DMS79 treated with DMSO at 0.1 percent for 48 hours (cell line): ENCODE measurements at regions not wholly inside any gene's neighbourhood (a gene's known extent, or its start where the extent isn't known, plus 50 kb on each side); places are given as distances from the start of the nearest gene placed in this dataset.

ENCODE experiments used
- DNase-seq: peaks from one replicate; lab custom pipeline; 2025; lab: John Stamatoyannopoulos, UW

GRCh38 chr5:2569774-2570542 is 181.5 kb downstream of the IRX2 start:
- DNase-seq = no peak

GRCh38 chr5:2569176-2569575 is 182.3 kb downstream of the IRX2 start:
- DNase-seq = no peak

- DNase-seq = no peak
These were observed 185.2 kb downstream of the IRX2 start for GRCh38 chr5:2566284-2566683.

GRCh38 chr5:2565147-2565546 is 186.3 kb downstream of the IRX2 start:
- no peak for DNase-seq

- DNase-seq = no peak
These were observed 188.4 kb downstream of the IRX2 start for GRCh38 chr5:2563046-2563445.

- no peak for DNase-seq
These were observed 189.4 kb downstream of the IRX2 start for GRCh38 chr5:2562036-2562435.

- no peak for DNase-seq
These were observed 191.0 kb downstream of the IRX2 start for GRCh38 chr5:2560435-2560834.

GRCh38 chr5:2557435-2557834 is 194.0 kb downstream of the IRX2 start:
- no peak for DNase-seq

- DNase-seq = no peak
These were observed 195.0 kb downstream of the IRX2 start for GRCh38 chr5:2556375-2556966.

- no peak for DNase-seq
These were observed 197.9 kb downstream of the IRX2 start for GRCh38 chr5:2553611-2554010.

GRCh38 chr5:2550509-2550908 is 201.0 kb downstream of the IRX2 start:
- DNase-seq = peak; percentile 63

- DNase-seq = no peak
These were observed 201.6 kb downstream of the IRX2 start for GRCh38 chr5:2549900-2550299.

GRCh38 chr5:2549354-2549753 is 202.1 kb downstream of the IRX2 start:
- no peak for DNase-seq

GRCh38 chr5:2546938-2547337 is 204.5 kb downstream of the IRX2 start:
- DNase-seq = no peak

GRCh38 chr5:2544003-2544402 is 207.5 kb downstream of the IRX2 start:
- DNase-seq = no peak

GRCh38 chr5:2542821-2543220 is 208.7 kb downstream of the IRX2 start:
- DNase-seq = no peak

GRCh38 chr5:2542026-2542425 is 209.5 kb downstream of the IRX2 start:
- DNase-seq = no peak

- DNase-seq = no peak
These were observed 213.3 kb downstream of the IRX2 start for GRCh38 chr5:2538169-2538568.

- DNase-seq = no peak
These were observed 213.9 kb downstream of the IRX2 start for GRCh38 chr5:2537378-2538145.

GRCh38 chr5:2536632-2537377 is 214.7 kb downstream of the IRX2 start:
- no peak for DNase-seq

GRCh38 chr5:2534970-2535369 is 216.5 kb downstream of the IRX2 start:
- no peak for DNase-seq

- DNase-seq = no peak
These were observed 217.2 kb downstream of the IRX2 start for GRCh38 chr5:2534251-2534650.
